ENCODE measurements at regions not wholly inside any gene's neighbourhood (a gene's known extent, or its start where the extent isn't known, plus 50 kb on each side); places are given as distances from the start of the nearest gene placed in this dataset.

GRCh38 chr2:8494151-8494550, 187.7 kb upstream of the ID2 start:
- no peak for TF ChIP-seq TCF12 (IDR thresholded peaks at IDR 0.05; ENCODE audit: low read depth)
- TF ChIP-seq USF1 (IDR thresholded peaks at IDR 0.05): no peak
- no peak for TF ChIP-seq RAD21 (IDR thresholded peaks at IDR 0.05; ENCODE audit: low read depth)
- TF ChIP-seq CEBPB (IDR thresholded peaks at IDR 0.05): no peak
- no peak for TF ChIP-seq NFIC (IDR thresholded peaks at IDR 0.05)
- TF ChIP-seq EP300 (IDR thresholded peaks at IDR 0.05; ENCODE audit: borderline replicate concordance): no peak
- no peak for TF ChIP-seq TEAD4 (IDR thresholded peaks at IDR 0.05)
- TF ChIP-seq ZBTB7A (IDR thresholded peaks at IDR 0.05; ENCODE audit: low read depth): no peak
- no peak for TF ChIP-seq YY1 (IDR thresholded peaks at IDR 0.05; ENCODE audit: low read depth)
- no peak for TF ChIP-seq EGR1 (IDR thresholded peaks at IDR 0.05)
- no peak for TF ChIP-seq FOXM1 (IDR thresholded peaks at IDR 0.05; ENCODE audit: borderline replicate concordance, low read depth)
- no peak for TF ChIP-seq CREB1 (IDR thresholded peaks at IDR 0.05; ENCODE audit: low read depth)
- TF ChIP-seq MAX (IDR thresholded peaks at IDR 0.05): no peak
- TF ChIP-seq TAF1 (IDR thresholded peaks at IDR 0.05; ENCODE audit: low read depth): no peak
- TF ChIP-seq, protein P1, sequence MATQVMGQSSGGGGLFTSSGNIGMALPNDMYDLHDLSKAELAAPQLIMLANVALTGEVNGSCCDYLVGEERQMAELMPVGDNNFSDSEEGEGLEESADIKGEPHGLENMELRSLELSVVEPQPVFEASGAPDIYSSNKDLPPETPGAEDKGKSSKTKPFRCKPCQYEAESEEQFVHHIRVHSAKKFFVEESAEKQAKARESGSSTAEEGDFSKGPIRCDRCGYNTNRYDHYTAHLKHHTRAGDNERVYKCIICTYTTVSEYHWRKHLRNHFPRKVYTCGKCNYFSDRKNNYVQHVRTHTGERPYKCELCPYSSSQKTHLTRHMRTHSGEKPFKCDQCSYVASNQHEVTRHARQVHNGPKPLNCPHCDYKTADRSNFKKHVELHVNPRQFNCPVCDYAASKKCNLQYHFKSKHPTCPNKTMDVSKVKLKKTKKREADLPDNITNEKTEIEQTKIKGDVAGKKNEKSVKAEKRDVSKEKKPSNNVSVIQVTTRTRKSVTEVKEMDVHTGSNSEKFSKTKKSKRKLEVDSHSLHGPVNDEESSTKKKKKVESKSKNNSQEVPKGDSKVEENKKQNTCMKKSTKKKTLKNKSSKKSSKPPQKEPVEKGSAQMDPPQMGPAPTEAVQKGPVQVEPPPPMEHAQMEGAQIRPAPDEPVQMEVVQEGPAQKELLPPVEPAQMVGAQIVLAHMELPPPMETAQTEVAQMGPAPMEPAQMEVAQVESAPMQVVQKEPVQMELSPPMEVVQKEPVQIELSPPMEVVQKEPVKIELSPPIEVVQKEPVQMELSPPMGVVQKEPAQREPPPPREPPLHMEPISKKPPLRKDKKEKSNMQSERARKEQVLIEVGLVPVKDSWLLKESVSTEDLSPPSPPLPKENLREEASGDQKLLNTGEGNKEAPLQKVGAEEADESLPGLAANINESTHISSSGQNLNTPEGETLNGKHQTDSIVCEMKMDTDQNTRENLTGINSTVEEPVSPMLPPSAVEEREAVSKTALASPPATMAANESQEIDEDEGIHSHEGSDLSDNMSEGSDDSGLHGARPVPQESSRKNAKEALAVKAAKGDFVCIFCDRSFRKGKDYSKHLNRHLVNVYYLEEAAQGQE (IDR thresholded peaks at IDR 0.05; ENCODE audit: low read depth): no peak

GRCh38 chr2:8494589-8494988, 187.3 kb upstream of the ID2 start:
- TF ChIP-seq TCF12 (IDR thresholded peaks at IDR 0.05; ENCODE audit: low read depth) (no peak), TAF1 (IDR thresholded peaks at IDR 0.05; ENCODE audit: low read depth) (no peak), EP300 (IDR thresholded peaks at IDR 0.05; ENCODE audit: borderline replicate concordance) (no peak), USF1 (IDR thresholded peaks at IDR 0.05) (no peak), CREB1 (IDR thresholded peaks at IDR 0.05; ENCODE audit: low read depth) (no peak), FOXM1 (IDR thresholded peaks at IDR 0.05; ENCODE audit: borderline replicate concordance, low read depth) (no peak), YY1 (IDR thresholded peaks at IDR 0.05; ENCODE audit: low read depth) (no peak), ZBTB7A (IDR thresholded peaks at IDR 0.05; ENCODE audit: low read depth) (no peak), NFIC (IDR thresholded peaks at IDR 0.05) (no peak), EGR1 (IDR thresholded peaks at IDR 0.05) (no peak), MAX (IDR thresholded peaks at IDR 0.05) (no peak)
- TF ChIP-seq, protein P1 (IDR thresholded peaks at IDR 0.05; ENCODE audit: low read depth): no peak

DNA sequence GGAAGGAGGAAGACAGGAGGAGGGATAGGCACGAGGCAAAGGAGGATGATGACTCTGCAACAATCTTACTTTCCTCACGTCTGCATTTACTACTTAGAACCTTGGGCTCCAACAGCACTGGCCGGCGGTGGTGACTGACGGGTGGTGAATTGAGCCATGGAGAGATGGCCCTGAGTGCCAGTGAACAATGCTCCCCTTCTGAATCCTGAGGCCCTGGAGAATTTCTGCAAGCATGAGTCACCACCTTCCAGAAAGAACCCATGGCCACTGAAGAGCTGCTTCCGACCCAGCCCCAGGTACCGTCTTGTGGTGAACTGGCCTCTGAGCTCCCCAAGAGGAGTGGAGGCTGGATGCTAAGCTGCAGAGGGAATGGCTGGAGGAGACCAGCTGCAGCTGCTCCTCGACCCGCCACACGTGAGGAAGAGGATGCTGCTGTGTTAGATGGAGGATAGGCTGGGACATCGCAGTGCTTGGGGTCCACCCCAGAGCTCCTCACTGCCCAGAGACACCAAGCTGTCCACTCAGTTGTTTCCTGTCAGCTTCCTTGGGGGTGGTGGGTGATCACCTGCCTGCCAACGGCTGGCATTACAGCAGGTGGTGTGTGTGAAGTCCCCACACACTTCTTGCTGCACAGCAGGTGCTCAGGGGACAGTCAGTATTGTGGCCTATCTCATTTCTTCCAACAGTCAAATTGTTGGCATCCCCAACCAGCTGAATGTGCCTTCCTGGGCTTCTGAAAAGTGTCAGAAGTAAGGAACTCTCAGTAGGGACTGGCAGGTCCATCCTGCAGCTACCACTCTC, 186.5 kb upstream of the ID2 start:
- TF ChIP-seq, protein P1 (IDR thresholded peaks at IDR 0.05; ENCODE audit: low read depth): no peak
- TF ChIP-seq RAD21 (IDR thresholded peaks at IDR 0.05; ENCODE audit: low read depth) (no peak), EGR1 (IDR thresholded peaks at IDR 0.05) (no peak)

- TF ChIP-seq TEAD4 (IDR thresholded peaks at IDR 0.05) (no peak), EP300 (IDR thresholded peaks at IDR 0.05; ENCODE audit: borderline replicate concordance) (no peak), TCF12 (IDR thresholded peaks at IDR 0.05; ENCODE audit: low read depth) (no peak)
- TF ChIP-seq, protein P1 (IDR thresholded peaks at IDR 0.05; ENCODE audit: low read depth): no peak
Measured at GRCh38 chr2:8496079-8496478, 185.8 kb upstream of the ID2 start.
